Stimulated activated CD4-positive, alpha-beta T cell treated with anti-CD3 and anti-CD28 coated beads, Interleukin-4, amount 100 ng/mL, for 24 hours (primary cell): ENCODE measurements at regions not wholly inside any gene's neighbourhood (a gene's known extent, or its start where the extent isn't known, plus 50 kb on each side); places are given as distances from the start of the nearest gene placed in this dataset.
"Not testable (repeated sequence)": the region's sequence is repeated elsewhere in the genome, so short reads cannot be mapped to it uniquely, and the experiment has no call there.

ENCODE experiments used
- DNase-seq: peaks from one replicate; pipeline ENCODE4 v3.0.0-alpha.2; 2020

DNA sequence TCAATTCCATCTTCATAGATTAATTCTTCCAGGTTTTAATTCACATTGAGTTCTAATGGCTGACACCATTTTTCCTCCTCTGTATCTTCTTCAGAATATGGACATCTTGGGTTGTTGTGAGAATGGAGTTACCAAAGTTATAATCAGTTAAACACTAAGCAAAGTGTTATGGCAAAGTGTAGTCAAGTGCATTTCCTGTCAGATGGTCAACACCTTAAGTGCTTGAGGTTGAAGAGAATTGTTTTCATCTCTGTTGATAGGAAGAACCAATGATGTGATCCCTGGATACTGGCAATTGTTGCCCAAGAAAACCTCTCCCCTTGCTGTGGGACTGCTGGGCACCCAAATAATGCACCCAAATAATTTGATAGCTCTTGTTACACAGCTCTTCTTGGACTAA, 102.6 kb upstream of the SATB1 start:
- no peak for DNase-seq

DNA sequence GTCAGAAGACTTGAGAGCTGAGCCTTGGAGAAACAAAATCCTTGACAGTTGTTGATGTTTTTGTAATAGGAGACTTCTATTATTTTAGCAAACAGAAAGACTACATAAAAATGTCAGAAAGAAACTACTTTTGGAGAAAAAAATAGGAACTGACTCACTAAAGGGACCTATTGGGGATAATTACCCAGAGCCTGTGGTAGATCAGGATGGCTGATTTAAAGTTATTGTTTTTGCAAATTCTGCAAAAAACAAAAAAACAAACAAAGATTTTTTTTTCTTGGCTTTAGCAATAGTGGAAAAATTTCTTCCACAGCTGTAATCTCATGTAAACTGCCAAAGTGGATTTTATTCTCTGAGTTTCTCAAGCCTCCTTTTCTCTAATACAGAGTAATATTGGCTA, 101.5 kb upstream of the SATB1 start:
- no peak for DNase-seq

DNA sequence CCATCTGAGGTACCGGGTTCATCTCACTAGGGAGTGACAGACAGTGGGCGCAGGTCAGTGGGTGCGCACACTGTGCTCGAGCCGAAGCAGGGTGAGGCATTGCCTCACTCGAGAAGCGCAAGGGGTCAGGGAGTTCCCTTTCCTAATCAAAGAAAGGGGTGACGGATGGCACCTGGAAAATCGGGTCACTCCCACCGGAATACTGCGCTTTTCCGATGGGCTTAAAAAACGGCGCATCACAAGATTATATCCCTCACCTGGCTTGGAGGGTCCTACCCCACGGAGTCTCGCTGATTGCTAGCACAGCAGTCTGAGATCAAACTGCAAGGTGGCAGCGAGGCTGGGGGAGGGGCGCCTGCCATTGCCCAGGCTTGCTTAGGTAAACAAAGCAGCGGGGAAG, 91.0 kb upstream of the SATB1 start:
- DNase-seq: not testable (repeated sequence)

- DNase-seq: no peak
Measured at GRCh38 chr3:18513091-18513490, 88.0 kb upstream of the SATB1 start.

GRCh38 chr3:18512007-18512406, 86.9 kb upstream of the SATB1 start:
- no peak for DNase-seq

GRCh38 chr3:18510947-18511346, 85.8 kb upstream of the SATB1 start:
- DNase-seq: no peak

DNA sequence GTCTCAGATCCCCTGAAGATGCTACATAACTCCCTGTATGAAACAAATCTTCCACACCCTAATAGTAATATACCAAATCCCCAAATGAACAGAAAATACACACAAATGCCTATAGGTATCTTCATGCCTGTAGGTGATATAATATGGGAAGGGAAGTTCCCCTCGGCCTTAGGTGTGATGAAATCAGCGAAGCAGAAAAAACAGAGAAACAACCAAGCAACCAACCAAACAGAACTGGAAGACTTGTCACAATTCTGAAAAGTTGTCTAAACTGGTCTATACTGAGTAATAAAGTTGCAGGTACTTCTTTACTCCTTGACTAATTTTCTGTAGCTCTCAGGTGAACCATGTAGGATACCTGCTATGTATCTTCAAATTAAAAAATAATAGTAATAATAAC, 82.2 kb upstream of the SATB1 start:
- DNase-seq: no peak

DNA sequence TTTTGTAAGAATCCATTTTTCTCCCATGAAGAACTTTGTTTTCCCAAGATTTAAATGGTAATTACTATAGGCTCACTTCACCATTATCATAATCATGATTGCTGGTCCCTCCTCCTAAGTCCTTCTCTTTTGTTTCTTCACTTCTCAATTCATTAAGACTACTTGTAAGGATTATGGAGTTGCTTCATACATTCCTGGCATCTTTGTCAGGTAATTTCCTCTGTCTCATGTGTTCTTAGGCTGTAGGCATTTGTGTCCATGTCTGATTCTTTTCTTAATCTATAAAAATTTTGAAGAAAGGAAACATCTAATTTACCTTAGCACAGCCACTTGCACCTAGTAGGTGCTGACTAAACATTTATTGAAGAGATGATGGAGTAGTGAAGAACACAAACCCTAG, 79.9 kb upstream of the SATB1 start:
- no peak for DNase-seq

DNA sequence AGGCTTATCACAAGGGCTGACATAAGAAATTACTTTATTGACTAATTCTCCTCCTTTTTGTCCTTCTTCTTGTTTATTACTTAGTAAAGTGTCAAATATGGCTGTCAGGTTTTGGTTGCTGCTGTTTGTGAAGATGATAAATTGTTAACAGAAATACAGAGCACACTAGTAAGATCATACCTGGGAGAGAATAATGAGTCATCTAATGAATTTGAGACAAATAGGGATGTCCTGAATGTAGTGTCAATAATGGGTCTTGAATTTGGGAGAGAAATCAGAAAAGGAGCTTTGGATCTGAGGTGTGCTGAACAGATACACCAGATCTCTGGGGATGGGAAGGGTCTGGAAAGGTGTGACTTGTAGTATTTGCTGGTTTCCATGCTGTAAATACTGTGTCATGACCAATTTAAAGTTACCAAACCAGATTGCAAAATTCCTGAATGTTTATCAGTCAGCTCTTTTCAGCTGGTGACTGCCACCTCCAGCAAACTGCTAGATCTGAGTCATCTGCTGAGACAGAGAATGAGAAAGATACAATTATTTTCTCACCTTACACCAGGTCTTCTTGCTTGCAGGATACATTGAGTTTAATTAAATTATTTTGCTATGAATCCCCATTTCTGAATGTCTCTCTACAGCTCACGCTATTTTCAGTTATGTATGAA, 76.7 kb upstream of the SATB1 start:
- DNase-seq: no peak

DNA sequence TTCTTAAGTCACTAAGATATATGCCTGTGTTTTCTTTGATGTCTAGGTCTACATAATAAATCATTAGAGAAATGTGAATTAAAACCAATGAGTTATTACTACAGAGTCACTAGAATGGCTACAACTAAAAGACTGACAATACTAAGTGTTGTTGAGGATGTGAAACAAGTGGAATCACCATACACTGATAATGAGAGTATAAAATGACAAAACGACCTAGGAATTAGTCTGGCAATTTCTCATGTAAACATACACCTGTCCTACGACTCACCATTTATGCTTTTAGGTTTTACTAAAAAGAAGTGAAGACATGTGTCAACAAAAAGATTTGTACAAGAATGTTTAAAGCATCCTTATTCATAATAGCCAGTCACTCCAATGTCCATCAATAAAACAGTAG, 75.2 kb upstream of the SATB1 start:
- no peak for DNase-seq

DNA sequence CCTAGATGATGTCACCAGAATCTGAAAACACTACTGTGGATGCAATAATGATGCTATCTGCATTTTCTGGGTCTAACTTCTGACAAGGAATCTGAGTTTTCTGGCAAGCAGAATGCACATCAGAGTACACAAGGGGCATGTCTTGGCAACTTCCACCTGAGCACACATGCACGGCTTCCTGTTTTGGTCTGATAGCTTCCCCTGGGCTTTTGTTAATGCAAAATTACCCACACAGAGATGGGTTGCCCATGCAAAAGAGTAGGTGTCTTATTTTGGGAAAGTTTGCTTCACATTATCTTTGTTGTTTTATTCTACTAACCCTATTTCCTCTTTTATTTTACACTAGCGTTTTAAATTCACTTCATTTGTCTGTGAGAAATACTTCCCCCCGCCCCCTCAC, 74.2 kb upstream of the SATB1 start:
- peak; percentile 7 for DNase-seq

DNA sequence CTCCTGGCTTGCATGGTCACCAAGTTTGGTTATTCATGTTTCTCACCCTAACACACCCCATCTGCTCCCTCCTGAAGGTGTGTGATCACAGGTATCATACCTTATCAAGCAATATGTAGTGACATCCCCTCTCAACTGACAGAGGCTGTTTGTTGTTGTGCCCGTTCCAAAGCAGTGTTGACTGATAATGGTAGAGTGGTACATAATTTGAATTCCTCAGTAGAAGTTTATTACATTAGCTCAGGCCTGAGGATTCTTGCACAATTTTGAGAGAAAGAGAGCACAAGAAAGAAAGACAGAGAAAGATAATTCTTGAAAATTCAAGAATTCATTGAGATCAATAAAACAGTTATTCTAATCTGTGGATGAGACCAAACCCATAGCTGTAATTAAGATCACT, 69.1 kb upstream of the SATB1 start:
- no peak for DNase-seq

GRCh38 chr3:18489939-18490338, 64.8 kb upstream of the SATB1 start:
- no peak for DNase-seq

- no peak for DNase-seq
Measured at GRCh38 chr3:18483226-18483625, 58.1 kb upstream of the SATB1 start.

GRCh38 chr3:18481946-18482548, 56.9 kb upstream of the SATB1 start:
- no peak for DNase-seq

GRCh38 chr3:18477620-18478019, 52.5 kb upstream of the SATB1 start:
- DNase-seq: no peak
